Smooth muscle cell (in vitro differentiated cells): ENCODE measurements at regions not wholly inside any gene's neighbourhood (a gene's known extent, or its start where the extent isn't known, plus 50 kb on each side); places are given as distances from the start of the nearest gene placed in this dataset.

Experiments used
- DNase-seq: peaks from one replicate; lab custom pipeline; 2025; ENCODE audit not compliant: unreplicated experiment; lab: John Stamatoyannopoulos, UW
- H2AFZ ChIP-seq: fragments of 200-600 bp; sonication (generic); 2 replicates; pipeline ENCODE4 v1.6.0; 2016; ENCODE audit warnings: antibody characterized with exemption, low read depth, mild to moderate bottlenecking
- H3F3A ChIP-seq: fragments of 200-600 bp; sonication (generic); 2 replicates; pipeline ENCODE4 v1.6.0; 2017; ENCODE audit warnings: antibody characterized with exemption, low read depth
- H3K27ac ChIP-seq: fragments of 200-600 bp; sonication (generic); 2 replicates; pipeline ENCODE4 v1.5.1; 2016; ENCODE audit warnings: low read depth, mild to moderate bottlenecking
- H3K27me3 ChIP-seq: fragments of 200-600 bp; sonication (generic); 2 replicates; pipeline ENCODE4 v1.6.1; 2016; ENCODE audit warnings: low read depth, mild to moderate bottlenecking
- H3K36me3 ChIP-seq: fragments of 200-600 bp; sonication (generic); 2 replicates; pipeline ENCODE4 v1.5.1; 2016; ENCODE audit warnings: low read depth
- H3K4me1 ChIP-seq: fragments of 200-600 bp; sonication (generic); 2 replicates; pipeline ENCODE4 v1.5.1; 2016; ENCODE audit warnings: low read depth
- H3K4me2 ChIP-seq: fragments of 200-600 bp; sonication (generic); 2 replicates; pipeline ENCODE4 v1.6.0; 2016; ENCODE audit warnings: mild to moderate bottlenecking
- H3K4me3 ChIP-seq: fragments of 200-600 bp; sonication (generic); 2 replicates; pipeline ENCODE4 v1.5.1; 2016; ENCODE audit warnings: mild to moderate bottlenecking
- H3K79me2 ChIP-seq: fragments of 200-600 bp; sonication (generic); 2 replicates; pipeline ENCODE4 v1.6.0; 2016; ENCODE audit warnings: low read depth, mild to moderate bottlenecking
- H3K9ac ChIP-seq: fragments of 200-600 bp; sonication (generic); 2 replicates; pipeline ENCODE4 v1.6.0; 2016; ENCODE audit warnings: low read depth
- H3K9me3 ChIP-seq: fragments of 200-600 bp; sonication (generic); replicated peaks from 2 replicates; pipeline ENCODE4 v1.5.1; 2016; ENCODE audit warnings: low read depth
- H4K20me1 ChIP-seq: fragments of 200-600 bp; sonication (generic); 2 replicates; pipeline ENCODE4 v1.6.0; 2016; ENCODE audit warnings: low read depth
- CTCF ChIP-seq: fragments of 200-600 bp; sonication (generic); IDR thresholded peaks from 2 replicates; pipeline ENCODE4 v1.5.1; 2017; ENCODE audit warnings: borderline replicate concordance, mild to moderate bottlenecking, antibody characterized with exemption; ENCODE audit not compliant: insufficient read depth, poor library complexity, severe bottlenecking
- whole genome bisulfite sequencing: methylation state at CpG from one replicate; pipeline ENCODE4 v1.1.7; 2016; ENCODE audit warnings: low lambda C conversion rate; 5-methylcytosine and 5-hydroxymethylcytosine counted together

- Histone ChIP-seq H2AFZ (no peak overlapping the region), H3K4me1 (no peaks in the 10 kb centered on the region), H3K4me3 (no peak overlapping the region), H3K79me2 (no peaks in the 10 kb centered on the region), H3K4me2 (no peak overlapping the region), H3K27me3 (peaks cover 4% of the 10 kb centered on the region), H3K9ac (no peak overlapping the region), H4K20me1 (no peaks in the 10 kb centered on the region), H3K27ac (no peak overlapping the region), H3K36me3 (no peaks in the 10 kb centered on the region), H3F3A (no peaks in the 10 kb centered on the region), H3K9me3 (no peaks in the 10 kb centered on the region)
- DNase-seq = no peak
- WGBS = 78% methylated on average over 5 of the region's 5 CpGs
- TF ChIP-seq CTCF = no peak
Measured at GRCh38 chr5:1936901-1937300, 54.2 kb upstream of the IRX4 start.

- Histone ChIP-seq H3K27ac (no peak overlapping the region), H3K9ac (no peak overlapping the region)
Measured at GRCh38 chr5:1936413-1936812, 53.7 kb upstream of the IRX4 start.

GRCh38 chr5:1934801-1935429 lies 52.2 kb upstream of the IRX4 start:
- WGBS = 93% methylated on average over 20 of the region's 20 CpGs
- no peak for DNase-seq
- no peak overlapping the region for H3K9ac ChIP-seq
- H3K27ac ChIP-seq = no peak overlapping the region
- H2AFZ ChIP-seq = no peak overlapping the region
- no peaks in the 10 kb centered on the region for H4K20me1 ChIP-seq
- H3K36me3 ChIP-seq = no peaks in the 10 kb centered on the region
- no peaks in the 10 kb centered on the region for H3K4me1 ChIP-seq
- H3F3A ChIP-seq = no peaks in the 10 kb centered on the region
- H3K79me2 ChIP-seq = no peaks in the 10 kb centered on the region
- H3K4me2 ChIP-seq = no peak overlapping the region
- TF ChIP-seq CTCF = no peak
- H3K9me3 ChIP-seq = no peaks in the 10 kb centered on the region
- no peak overlapping the region for H3K4me3 ChIP-seq
- H3K27me3 ChIP-seq = peaks cover 5% of the 10 kb centered on the region

More at GRCh38 chr5:1936413-1936812, 53.7 kb upstream of the IRX4 start:
- no peak for TF ChIP-seq CTCF
- no peak overlapping the region for H3K4me3 ChIP-seq
- H3K9me3 ChIP-seq = no peaks in the 10 kb centered on the region
- WGBS = 75% methylated on average over 4 of the region's 4 CpGs
- no peaks in the 10 kb centered on the region for H3K79me2 ChIP-seq
- no peaks in the 10 kb centered on the region for H4K20me1 ChIP-seq
- no peaks in the 10 kb centered on the region for H3F3A ChIP-seq
- no peaks in the 10 kb centered on the region for H3K4me1 ChIP-seq
- no peak overlapping the region for H2AFZ ChIP-seq
- no peak overlapping the region for H3K4me2 ChIP-seq
- peaks cover 5% of the 10 kb centered on the region for H3K27me3 ChIP-seq
- no peaks in the 10 kb centered on the region for H3K36me3 ChIP-seq
- DNase-seq = no peak

- Histone ChIP-seq H2AFZ (no peak overlapping the region), H3K27ac (no peak overlapping the region), H3K36me3 (no peaks in the 10 kb centered on the region), H3F3A (no peaks in the 10 kb centered on the region), H3K4me2 (no peak overlapping the region), H3K4me3 (no peak overlapping the region), H3K9me3 (no peaks in the 10 kb centered on the region), H3K4me1 (no peaks in the 10 kb centered on the region), H3K79me2 (no peaks in the 10 kb centered on the region), H4K20me1 (no peaks in the 10 kb centered on the region), H3K27me3 (peaks cover 7% of the 10 kb centered on the region), H3K9ac (no peak overlapping the region)
- DNase-seq = no peak
- TF ChIP-seq CTCF = no peak
- 73% methylated on average over 9 of the region's 9 CpGs for WGBS
Measured at GRCh38 chr5:1934056-1934394, 51.3 kb upstream of the IRX4 start.
